PFSK-1 (cell line): ENCODE measurements at regions not wholly inside any gene's neighbourhood (a gene's known extent, or its start where the extent isn't known, plus 50 kb on each side); places are given as distances from the start of the nearest gene placed in this dataset.

Experiments used
- FOXP2 ChIP-seq: optimal IDR thresholded peaks from 2 replicates; pipeline ENCODE3; 2011; ENCODE audit warnings: borderline replicate concordance, control low read depth, inconsistent platforms; ENCODE audit not compliant: insufficient read depth; ENCODE audit errors: extremely low read length, extremely low read depth
- POLR2AphosphoS5 ChIP-seq: IDR thresholded peaks from 2 replicates; pipeline ENCODE4 v1.6.1; 2012; ENCODE audit warnings: low read depth, mild to moderate bottlenecking, control low read depth, low read length, moderate library complexity
- REST ChIP-seq, 2 experiments: IDR thresholded peaks; 2 replicates each; pipeline versions ENCODE4 v1.6.1 to v1.8.0; 2011 to 2012; ENCODE audit warnings: low read depth in 2 of 2, low read length in 2 of 2, control low read depth in 1 of 2, inconsistent platforms in 1 of 2, mild to moderate bottlenecking in 1 of 2, moderate library complexity in 1 of 2; ENCODE audit not compliant: insufficient read depth in 1 of 2
- SIN3A ChIP-seq: IDR thresholded peaks from 2 replicates; pipeline ENCODE4 v1.6.1; 2012; ENCODE audit warnings: mild to moderate bottlenecking, low read length, moderate library complexity, borderline replicate concordance; ENCODE audit not compliant: insufficient read depth
- TAF1 ChIP-seq: IDR thresholded peaks from 2 replicates; pipeline ENCODE4 v1.6.1; 2012; ENCODE audit warnings: low read length, control low read depth, borderline replicate concordance; ENCODE audit not compliant: insufficient read depth

GRCh38 chr20:22966787-22967464 lies 68.2 kb upstream of the SSTR4 start:
- no peak for TF ChIP-seq POLR2AphosphoS5

- TF ChIP-seq POLR2AphosphoS5 (no peak), TAF1 (no peak), FOXP2 (no peak), REST (IDR thresholded peaks at IDR 0.05; ENCODE audit: insufficient read depth in 1 of 2, low read depth in 2 of 2, low read length in 2 of 2) (no peak), SIN3A (no peak)
Observed at GRCh38 chr20:22974354-22974753, 60.8 kb upstream of the SSTR4 start.

GRCh38 chr20:22977047-22977785 lies 57.9 kb upstream of the SSTR4 start:
- no peak for TF ChIP-seq POLR2AphosphoS5
- TF ChIP-seq TAF1, result no peak
- no peak for TF ChIP-seq REST (IDR thresholded peaks at IDR 0.05; ENCODE audit: insufficient read depth in 1 of 2, low read depth in 2 of 2, low read length in 2 of 2)
- TF ChIP-seq FOXP2, result no peak
- TF ChIP-seq SIN3A, result no peak

GRCh38 chr20:22984008-22984407 lies 51.1 kb upstream of the SSTR4 start:
- TF ChIP-seq POLR2AphosphoS5 (no peak), SIN3A (no peak), FOXP2 (no peak), REST (IDR thresholded peaks at IDR 0.05; ENCODE audit: insufficient read depth in 1 of 2, low read depth in 2 of 2, low read length in 2 of 2) (no peak), TAF1 (no peak)

GRCh38 chr20:22984606-22985005 lies 50.5 kb upstream of the SSTR4 start:
- no peak for TF ChIP-seq SIN3A
- TF ChIP-seq POLR2AphosphoS5, result no peak
- no peak for TF ChIP-seq REST (IDR thresholded peaks at IDR 0.05; ENCODE audit: insufficient read depth in 1 of 2, low read depth in 2 of 2, low read length in 2 of 2)
- no peak for TF ChIP-seq TAF1
- no peak for TF ChIP-seq FOXP2
